ENCODE measurements at regions not wholly inside any gene's neighbourhood (a gene's known extent, or its start where the extent isn't known, plus 50 kb on each side); places are given as distances from the start of the nearest gene placed in this dataset.

GRCh38 chr12:60805364-60805763 is 1209.5 kb downstream of the SLC16A7 start:
- Histone ChIP-seq H3F3A (ENCODE audit: low read depth) (no peaks in the 10 kb centered on the region), H3K9me3 (ENCODE audit: insufficient read depth, low read depth, low read length) (no peaks in the 10 kb centered on the region), H3K9me2 (replicated peaks; ENCODE audit: low read depth, low read length) (no peaks in the 10 kb centered on the region), H4K20me1 (ENCODE audit: insufficient read depth, low read length, poor library complexity, severe bottlenecking) (no peaks in the 10 kb centered on the region), H3K4me2 (ENCODE audit: low read depth, low read length, poor library complexity, severe bottlenecking) (no peak overlapping the region), H3K4me1 (ENCODE audit: insufficient read depth, low read length, poor library complexity, severe bottlenecking) (no peaks in the 10 kb centered on the region), H3K79me2 (ENCODE audit: insufficient read depth, low read length) (no peaks in the 10 kb centered on the region), H3K4me3 (ENCODE audit: low read length, poor library complexity, severe bottlenecking) (no peak overlapping the region), H2AFZ (ENCODE audit: low read length) (no peak overlapping the region), H3K9ac (ENCODE audit: low read depth, low read length, poor library complexity, severe bottlenecking) (no peak overlapping the region), H3K27me3 (ENCODE audit: insufficient read depth, low read length, poor library complexity, severe bottlenecking) (no peaks in the 10 kb centered on the region), H3K36me3 (ENCODE audit: insufficient read depth, low read length) (no peaks in the 10 kb centered on the region)
- no peak for TF ChIP-seq CTCF (conservative IDR thresholded peaks at IDR 0.05; ENCODE audit: low read length)
- no peak for TF ChIP-seq EZH2phosphoT487 (IDR thresholded peaks at IDR 0.05; ENCODE audit: borderline replicate concordance)

- Histone ChIP-seq H4K20me1 (ENCODE audit: insufficient read depth, low read length, poor library complexity, severe bottlenecking) (no peaks in the 10 kb centered on the region), H3F3A (ENCODE audit: low read depth) (no peaks in the 10 kb centered on the region), H2AFZ (ENCODE audit: low read length) (no peak overlapping the region), H3K79me2 (ENCODE audit: insufficient read depth, low read length) (no peaks in the 10 kb centered on the region), H3K4me1 (ENCODE audit: insufficient read depth, low read length, poor library complexity, severe bottlenecking) (no peaks in the 10 kb centered on the region), H3K4me2 (ENCODE audit: low read depth, low read length, poor library complexity, severe bottlenecking) (no peak overlapping the region), H3K9ac (ENCODE audit: low read depth, low read length, poor library complexity, severe bottlenecking) (no peak overlapping the region), H3K4me3 (ENCODE audit: low read length, poor library complexity, severe bottlenecking) (no peak overlapping the region), H3K36me3 (ENCODE audit: insufficient read depth, low read length) (no peaks in the 10 kb centered on the region), H3K27me3 (ENCODE audit: insufficient read depth, low read length, poor library complexity, severe bottlenecking) (no peaks in the 10 kb centered on the region), H3K9me3 (ENCODE audit: insufficient read depth, low read depth, low read length) (no peaks in the 10 kb centered on the region), H3K9me2 (replicated peaks; ENCODE audit: low read depth, low read length) (no peaks in the 10 kb centered on the region)
- TF ChIP-seq CTCF (conservative IDR thresholded peaks at IDR 0.05; ENCODE audit: low read length) (no peak), EZH2phosphoT487 (IDR thresholded peaks at IDR 0.05; ENCODE audit: borderline replicate concordance) (no peak)
Observed at GRCh38 chr12:60819794-60820193, 1224.0 kb downstream of the SLC16A7 start.

- Histone ChIP-seq H3K4me2 (ENCODE audit: low read depth, low read length, poor library complexity, severe bottlenecking) (no peak overlapping the region), H3K9ac (ENCODE audit: low read depth, low read length, poor library complexity, severe bottlenecking) (no peak overlapping the region), H3K4me3 (ENCODE audit: low read length, poor library complexity, severe bottlenecking) (no peak overlapping the region), H3K36me3 (ENCODE audit: insufficient read depth, low read length) (no peaks in the 10 kb centered on the region), H3K27me3 (ENCODE audit: insufficient read depth, low read length, poor library complexity, severe bottlenecking) (no peaks in the 10 kb centered on the region), H4K20me1 (ENCODE audit: insufficient read depth, low read length, poor library complexity, severe bottlenecking) (no peaks in the 10 kb centered on the region), H2AFZ (ENCODE audit: low read length) (no peak overlapping the region), H3K9me3 (ENCODE audit: insufficient read depth, low read depth, low read length) (no peaks in the 10 kb centered on the region), H3K4me1 (ENCODE audit: insufficient read depth, low read length, poor library complexity, severe bottlenecking) (no peaks in the 10 kb centered on the region), H3K9me2 (replicated peaks; ENCODE audit: low read depth, low read length) (no peaks in the 10 kb centered on the region), H3F3A (ENCODE audit: low read depth) (no peaks in the 10 kb centered on the region), H3K79me2 (ENCODE audit: insufficient read depth, low read length) (no peaks in the 10 kb centered on the region)
- TF ChIP-seq EZH2phosphoT487 (IDR thresholded peaks at IDR 0.05; ENCODE audit: borderline replicate concordance) (no peak), CTCF (conservative IDR thresholded peaks at IDR 0.05; ENCODE audit: low read length) (no peak)
Observed at GRCh38 chr12:60822580-60822979, 1226.8 kb downstream of the SLC16A7 start.

All from Loucy (cell line).